ENCODE measurements at regions not wholly inside any gene's neighbourhood (a gene's known extent, or its start where the extent isn't known, plus 50 kb on each side); places are given as distances from the start of the nearest gene placed in this dataset.

GRCh38 chr7:80018941-80019808 lies 115.5 kb upstream of the GNAI1 start:
- DNase-seq (ENCODE audit: low read depth), result peak; percentile 70
- TF ChIP-seq CTCF (IDR thresholded peaks at IDR 0.05; ENCODE audit: insufficient read depth, low read depth, low read length), result peak; percentile 82
- H3K4me3 ChIP-seq (ENCODE audit: low read depth, low read length), result no peak overlapping the region

GRCh38 chr7:80017101-80017698 lies 117.4 kb upstream of the GNAI1 start:
- DNase-seq (ENCODE audit: low read depth), result no peak
- no peak overlapping the region for H3K4me3 ChIP-seq (ENCODE audit: low read depth, low read length)
- no peak for TF ChIP-seq CTCF (IDR thresholded peaks at IDR 0.05; ENCODE audit: insufficient read depth, low read depth, low read length)

GRCh38 chr7:80014511-80014910 lies 120.1 kb upstream of the GNAI1 start:
- no peak for TF ChIP-seq CTCF (IDR thresholded peaks at IDR 0.05; ENCODE audit: insufficient read depth, low read depth, low read length)
- DNase-seq (ENCODE audit: low read depth), result peak; percentile 54
- H3K4me3 ChIP-seq (ENCODE audit: low read depth, low read length), result no peak overlapping the region

GRCh38 chr7:80008039-80008438 lies 126.6 kb upstream of the GNAI1 start:
- no peak for TF ChIP-seq CTCF (IDR thresholded peaks at IDR 0.05; ENCODE audit: insufficient read depth, low read depth, low read length)
- DNase-seq (ENCODE audit: low read depth), result no peak
- no peak overlapping the region for H3K4me3 ChIP-seq (ENCODE audit: low read depth, low read length)

- no peak overlapping the region for H3K4me3 ChIP-seq (ENCODE audit: low read depth, low read length)
- DNase-seq (ENCODE audit: low read depth), result peak; percentile 57
- TF ChIP-seq CTCF (IDR thresholded peaks at IDR 0.05; ENCODE audit: insufficient read depth, low read depth, low read length), result no peak
These were observed 131.8 kb upstream of the GNAI1 start for GRCh38 chr7:80002865-80003264.

GRCh38 chr7:79998363-79998762 lies 136.3 kb upstream of the GNAI1 start:
- H3K4me3 ChIP-seq (ENCODE audit: low read depth, low read length), result no peak overlapping the region
- DNase-seq (ENCODE audit: low read depth), result peak; percentile 59
- TF ChIP-seq CTCF (IDR thresholded peaks at IDR 0.05; ENCODE audit: insufficient read depth, low read depth, low read length), result no peak
